ENCODE measurements at regions not wholly inside any gene's neighbourhood (a gene's known extent, or its start where the extent isn't known, plus 50 kb on each side); places are given as distances from the start of the nearest gene placed in this dataset.

DNA sequence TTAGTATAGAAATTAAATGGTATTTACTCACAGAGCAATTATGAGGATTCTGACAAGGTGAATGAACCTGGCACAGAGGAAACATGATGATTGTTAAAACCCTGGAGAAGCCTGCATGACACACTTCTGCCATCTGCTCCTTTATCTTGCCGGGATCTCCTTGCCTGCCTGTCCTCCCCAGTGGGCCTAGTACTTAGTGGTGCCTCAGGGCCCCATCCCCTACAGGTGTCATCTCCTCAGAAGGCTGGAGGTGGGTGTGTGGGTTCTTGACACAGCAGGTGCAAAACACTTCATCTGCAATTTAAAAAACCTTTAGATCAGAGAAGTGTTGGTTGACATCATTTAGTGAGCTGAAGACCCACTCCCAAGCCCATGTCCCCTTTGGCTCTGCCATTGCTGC is 261.2 kb downstream of the ADRA2A start:
- H3K27me3 Mint-ChIP-seq = peaks cover 5% of the 10 kb centered on the region in 2 donors
- no peak overlapping the region for H3K4me3 ChIP-seq (ENCODE audit: low read length in 2 of 2)
- H3K9me3 ChIP-seq (ENCODE audit: control insufficient read depth in 1 of 2, low read length in 2 of 2) = peaks cover 0 to 3% of the 10 kb centered on the region in 2 donors
- intact Hi-C loops (cut with micrococcal nuclease) = no loop called here
- H3K27me3 ChIP-seq (ENCODE audit: insufficient read depth, low read length) = no peaks in the 10 kb centered on the region
- H3K36me3 Mint-ChIP-seq = peaks cover 0 to 3% of the 10 kb centered on the region in 2 donors
- no peaks in the 10 kb centered on the region for H3K4me1 Mint-ChIP-seq
- peaks cover 2 to 36% (median 30%) of the 10 kb centered on the region in 8 donors for H3K9me3 Mint-ChIP-seq
- H3K4me3 Mint-ChIP-seq = no peak overlapping the region
- no peaks in the 10 kb centered on the region for H3K36me3 ChIP-seq (ENCODE audit: insufficient read depth, low read length)
- no peaks in the 10 kb centered on the region for H3K4me1 ChIP-seq (ENCODE audit: insufficient read depth, low read length)
- H3K27ac Mint-ChIP-seq = no peak overlapping the region
- no peak for DNase-seq
- H3K27ac ChIP-seq (ENCODE audit: low read depth, low read length) = no peak overlapping the region
- CTCF ChIA-PET (ENCODE audit: partially characterized antibody) = no interaction called here
- POLR2A ChIA-PET (ENCODE audit: partially characterized antibody) = no interaction called here

DNA sequence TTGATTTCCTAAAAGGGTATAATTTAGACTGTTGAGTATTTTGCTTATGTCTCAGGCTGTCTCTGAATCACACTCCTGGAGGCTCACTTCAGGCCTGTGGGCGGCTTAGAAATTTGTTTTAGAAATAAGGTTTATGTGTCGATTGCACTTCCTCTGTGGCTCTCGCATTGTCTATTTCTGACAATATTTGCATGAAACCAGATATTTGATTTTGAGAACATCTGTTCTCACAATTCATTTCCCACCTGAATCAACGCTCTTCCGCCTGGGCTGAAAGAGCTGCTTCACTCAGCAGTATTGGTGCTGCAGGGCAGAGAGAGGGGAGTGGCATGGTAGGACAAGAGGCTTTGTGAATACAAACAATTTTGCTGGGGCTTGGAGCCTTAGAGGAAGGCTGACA is 262.0 kb downstream of the ADRA2A start:
- H3K4me3 ChIP-seq (ENCODE audit: low read length in 2 of 2) = no peak overlapping the region
- peaks cover 0 to 3% of the 10 kb centered on the region in 2 donors for H3K9me3 ChIP-seq (ENCODE audit: control insufficient read depth in 1 of 2, low read length in 2 of 2)
- Mint-ChIP-seq H3K4me1 (no peaks in the 10 kb centered on the region), H3K4me3 (no peak overlapping the region), H3K36me3 (peaks cover 0 to 3% of the 10 kb centered on the region in 2 donors), H3K27me3 (peaks cover 6 to 7% of the 10 kb centered on the region in 2 donors), H3K27ac (no peak overlapping the region), H3K9me3 (peaks cover 2 to 40% (median 31%) of the 10 kb centered on the region in 8 donors)
- H3K36me3 ChIP-seq (ENCODE audit: insufficient read depth, low read length) = no peaks in the 10 kb centered on the region
- ChIA-PET POLR2A (ENCODE audit: partially characterized antibody) (no interaction called here), CTCF (ENCODE audit: partially characterized antibody) (no interaction called here)
- no peak overlapping the region for H3K27ac ChIP-seq (ENCODE audit: low read depth, low read length)
- H3K27me3 ChIP-seq (ENCODE audit: insufficient read depth, low read length) = no peaks in the 10 kb centered on the region
- no peaks in the 10 kb centered on the region for H3K4me1 ChIP-seq (ENCODE audit: insufficient read depth, low read length)
- no peak for DNase-seq
- intact Hi-C loops (cut with micrococcal nuclease) = no loop called here

DNA sequence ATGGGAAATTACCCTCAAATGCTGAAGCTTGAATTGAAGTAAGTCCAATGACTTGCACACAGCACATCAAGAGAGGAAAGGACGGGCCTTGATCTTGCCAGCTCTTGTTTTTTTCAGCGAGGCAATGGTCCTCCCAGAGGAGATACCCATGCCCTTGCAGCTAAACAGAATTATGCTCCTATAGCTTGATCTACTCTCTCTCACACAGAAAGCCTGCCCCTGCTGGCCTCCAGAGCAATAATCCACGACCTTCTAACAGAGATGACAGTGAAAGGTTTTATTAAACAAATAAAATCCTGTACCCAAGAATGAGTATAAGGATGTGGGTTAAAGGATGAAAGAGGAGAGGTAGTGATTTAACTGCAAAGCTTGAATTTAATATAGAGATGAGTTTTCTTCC is 268.0 kb downstream of the ADRA2A start:
- Mint-ChIP-seq H3K36me3 (peaks cover 0 to 3% of the 10 kb centered on the region in 2 donors), H3K27me3 (peaks cover 1 to 6% of the 10 kb centered on the region in 2 donors), H3K27ac (no peak overlapping the region), H3K9me3 (peaks cover 2 to 34% (median 28%) of the 10 kb centered on the region in 8 donors), H3K4me3 (no peak overlapping the region), H3K4me1 (no peaks in the 10 kb centered on the region)
- CTCF ChIA-PET (ENCODE audit: partially characterized antibody) = no interaction called here
- Histone ChIP-seq H3K4me3 (ENCODE audit: low read length in 2 of 2) (no peak overlapping the region), H3K27ac (ENCODE audit: low read depth, low read length) (no peak overlapping the region), H3K4me1 (ENCODE audit: insufficient read depth, low read length) (no peaks in the 10 kb centered on the region), H3K36me3 (ENCODE audit: insufficient read depth, low read length) (no peaks in the 10 kb centered on the region), H3K9me3 (ENCODE audit: control insufficient read depth in 1 of 2, low read length in 2 of 2) (peaks cover 0 to 3% of the 10 kb centered on the region in 2 donors), H3K27me3 (ENCODE audit: insufficient read depth, low read length) (no peaks in the 10 kb centered on the region)
- DNase-seq = no peak
- POLR2A ChIA-PET (ENCODE audit: partially characterized antibody) = no interaction called here
- intact Hi-C loops (cut with micrococcal nuclease) = no loop called here

DNA sequence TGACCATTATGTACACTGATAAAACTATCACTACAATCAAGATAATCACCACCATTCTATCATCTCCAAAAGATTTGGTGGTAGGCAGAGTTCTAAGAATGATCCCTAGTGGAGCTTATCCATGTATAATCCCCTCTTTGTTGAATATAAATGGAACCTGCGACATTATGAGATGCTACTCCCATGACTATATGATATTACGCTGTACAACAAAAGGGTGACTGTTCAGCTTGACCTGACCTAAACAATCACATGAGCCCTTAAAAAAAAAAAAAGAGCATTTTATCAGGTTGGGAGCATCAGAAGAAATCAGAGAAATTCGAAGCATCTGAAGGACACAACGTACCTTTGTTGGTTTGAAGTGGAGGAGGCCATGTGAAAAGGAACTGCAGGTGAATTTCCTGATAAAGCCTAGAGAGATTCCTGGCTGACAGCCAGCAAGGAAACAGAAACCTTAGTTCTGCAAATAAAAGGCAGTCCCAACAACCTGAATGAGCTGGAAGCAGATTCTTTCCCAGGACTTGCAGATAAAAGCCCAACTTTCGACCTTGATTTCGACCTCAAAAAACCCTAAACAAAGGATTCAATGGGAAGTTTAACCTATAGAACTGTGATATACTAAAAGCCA is 270.7 kb downstream of the ADRA2A start:
- ChIA-PET CTCF (ENCODE audit: partially characterized antibody) (interaction anchor here (1.2 kb wide), 1 partner anchor 12 kb away, joined by 3 read pairs; no protein-coding TSS in a partner anchor), POLR2A (ENCODE audit: partially characterized antibody) (no interaction called here)
- Mint-ChIP-seq H3K4me3 (no peak overlapping the region), H3K9me3 (peaks cover 0 to 10% (median 4%) of the 10 kb centered on the region in 8 donors), H3K27ac (no peak overlapping the region), H3K4me1 (no peaks in the 10 kb centered on the region), H3K36me3 (no peaks in the 10 kb centered on the region), H3K27me3 (peaks cover 9 to 11% of the 10 kb centered on the region in 2 donors)
- no peaks in the 10 kb centered on the region for H3K4me1 ChIP-seq (ENCODE audit: insufficient read depth, low read length)
- H3K27me3 ChIP-seq (ENCODE audit: insufficient read depth, low read length) = no peaks in the 10 kb centered on the region
- H3K9me3 ChIP-seq (ENCODE audit: control insufficient read depth in 1 of 2, low read length in 2 of 2) = no peaks in the 10 kb centered on the region
- H3K4me3 ChIP-seq (ENCODE audit: low read length in 2 of 2) = no peak overlapping the region
- intact Hi-C loops (cut with micrococcal nuclease) = no loop called here
- H3K36me3 ChIP-seq (ENCODE audit: insufficient read depth, low read length) = no peaks in the 10 kb centered on the region
- no peak overlapping the region for H3K27ac ChIP-seq (ENCODE audit: low read depth, low read length)
- no peak for DNase-seq

DNA sequence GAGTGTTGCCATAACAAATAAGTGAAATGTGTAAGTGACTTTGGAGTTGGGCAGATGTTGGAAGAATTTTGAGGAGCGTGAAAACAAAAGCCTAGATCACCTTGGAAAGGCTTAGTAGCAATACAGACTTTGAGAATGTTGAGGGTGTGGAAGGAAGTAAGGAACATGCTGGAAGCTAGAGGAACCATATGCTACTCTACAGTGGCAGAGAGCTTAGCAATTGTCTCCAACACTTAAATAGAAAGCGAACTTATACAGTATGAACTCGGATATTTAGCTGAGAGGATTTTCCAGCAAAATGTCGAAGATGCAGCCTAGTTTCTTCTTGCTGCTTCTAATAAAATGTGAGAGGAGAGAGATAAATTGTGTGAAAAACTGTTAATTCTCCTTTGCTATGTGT is 271.2 kb downstream of the ADRA2A start:
- no peaks in the 10 kb centered on the region for H3K36me3 Mint-ChIP-seq
- Histone ChIP-seq H3K4me3 (ENCODE audit: low read length in 2 of 2) (no peak overlapping the region), H3K27ac (ENCODE audit: low read depth, low read length) (no peak overlapping the region), H3K27me3 (ENCODE audit: insufficient read depth, low read length) (no peaks in the 10 kb centered on the region), H3K4me1 (ENCODE audit: insufficient read depth, low read length) (no peaks in the 10 kb centered on the region), H3K36me3 (ENCODE audit: insufficient read depth, low read length) (no peaks in the 10 kb centered on the region), H3K9me3 (ENCODE audit: control insufficient read depth in 1 of 2, low read length in 2 of 2) (no peaks in the 10 kb centered on the region)
- no peaks in the 10 kb centered on the region for H3K4me1 Mint-ChIP-seq
- CTCF ChIA-PET (ENCODE audit: partially characterized antibody) = no interaction called here
- peaks cover 0 to 5% (median under 1%) of the 10 kb centered on the region in 8 donors for H3K9me3 Mint-ChIP-seq
- H3K27me3 Mint-ChIP-seq = peaks cover 9 to 11% of the 10 kb centered on the region in 2 donors
- no peak for DNase-seq
- intact Hi-C loops (cut with micrococcal nuclease) = no loop called here
- no peak overlapping the region for H3K27ac Mint-ChIP-seq
- H3K4me3 Mint-ChIP-seq = no peak overlapping the region
- POLR2A ChIA-PET (ENCODE audit: partially characterized antibody) = no interaction called here

DNA sequence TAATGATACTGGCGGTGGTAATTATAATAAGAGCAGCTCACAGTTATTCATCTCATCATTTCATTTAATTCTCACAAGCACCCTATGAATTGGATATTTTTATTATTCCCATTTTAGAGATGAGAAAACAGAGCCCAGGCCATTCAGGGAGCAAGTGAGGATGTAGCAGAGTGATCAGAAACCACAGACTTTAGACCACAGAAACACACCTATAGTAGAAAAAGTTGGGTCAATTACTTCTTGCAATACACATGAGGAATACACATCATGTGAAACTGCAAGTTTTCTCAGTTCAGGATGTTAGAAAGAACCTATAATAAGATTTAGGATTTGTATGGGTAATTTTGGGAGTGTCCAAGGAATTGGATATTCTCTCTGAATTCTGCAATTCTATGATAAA is 278.0 kb downstream of the ADRA2A start:
- no peak for DNase-seq
- POLR2A ChIA-PET (ENCODE audit: partially characterized antibody) = no interaction called here
- Mint-ChIP-seq H3K27ac (no peak overlapping the region), H3K4me3 (no peak overlapping the region), H3K4me1 (no peaks in the 10 kb centered on the region), H3K9me3 (no peaks in the 10 kb centered on the region), H3K27me3 (peaks cover 15 to 21% of the 10 kb centered on the region in 2 donors), H3K36me3 (no peaks in the 10 kb centered on the region)
- Histone ChIP-seq H3K9me3 (ENCODE audit: control insufficient read depth in 1 of 2, low read length in 2 of 2) (no peaks in the 10 kb centered on the region), H3K4me3 (ENCODE audit: low read length in 2 of 2) (no peak overlapping the region), H3K27me3 (ENCODE audit: insufficient read depth, low read length) (no peaks in the 10 kb centered on the region), H3K36me3 (ENCODE audit: insufficient read depth, low read length) (no peaks in the 10 kb centered on the region), H3K27ac (ENCODE audit: low read depth, low read length) (no peak overlapping the region), H3K4me1 (ENCODE audit: insufficient read depth, low read length) (no peaks in the 10 kb centered on the region)
- CTCF ChIA-PET (ENCODE audit: partially characterized antibody) = no interaction called here
- intact Hi-C loops (cut with micrococcal nuclease) = no loop called here

DNA sequence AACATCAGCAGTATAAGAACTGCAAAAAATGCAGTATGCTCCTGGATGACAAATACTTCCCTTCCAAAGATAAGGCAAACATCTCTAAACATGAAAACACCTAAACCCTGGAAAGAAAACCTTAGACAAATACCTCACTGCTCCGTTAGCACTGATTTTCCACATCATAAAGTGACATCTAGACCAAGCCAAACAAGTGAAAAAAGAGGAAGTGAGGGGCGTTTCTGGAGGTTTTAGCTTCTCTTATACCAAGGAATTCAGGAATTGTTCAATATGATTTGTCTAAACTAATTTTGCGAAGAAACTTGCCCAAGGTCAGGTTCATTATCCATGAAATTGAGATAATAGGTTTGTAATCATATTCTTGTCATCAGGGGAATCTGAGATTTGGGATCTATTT is 279.7 kb downstream of the ADRA2A start:
- H3K27me3 ChIP-seq (ENCODE audit: insufficient read depth, low read length) = no peaks in the 10 kb centered on the region
- CTCF ChIA-PET (ENCODE audit: partially characterized antibody) = interaction anchor here (0.8 kb wide), 1 partner anchor 8 kb away, joined by 3 read pairs; no protein-coding TSS in a partner anchor
- no peak overlapping the region for H3K27ac Mint-ChIP-seq
- peaks cover 12 to 15% of the 10 kb centered on the region in 2 donors for H3K27me3 Mint-ChIP-seq
- intact Hi-C loops (cut with micrococcal nuclease) = no loop called here
- no peaks in the 10 kb centered on the region for H3K9me3 ChIP-seq (ENCODE audit: control insufficient read depth in 1 of 2, low read length in 2 of 2)
- H3K4me1 Mint-ChIP-seq = no peaks in the 10 kb centered on the region
- H3K36me3 ChIP-seq (ENCODE audit: insufficient read depth, low read length) = no peaks in the 10 kb centered on the region
- no peaks in the 10 kb centered on the region for H3K9me3 Mint-ChIP-seq
- no peaks in the 10 kb centered on the region for H3K4me1 ChIP-seq (ENCODE audit: insufficient read depth, low read length)
- no peak overlapping the region for H3K27ac ChIP-seq (ENCODE audit: low read depth, low read length)
- no peak overlapping the region for H3K4me3 Mint-ChIP-seq
- no peak for DNase-seq
- POLR2A ChIA-PET (ENCODE audit: partially characterized antibody) = no interaction called here
- H3K4me3 ChIP-seq (ENCODE audit: low read length in 2 of 2) = no peak overlapping the region
- H3K36me3 Mint-ChIP-seq = no peaks in the 10 kb centered on the region

DNA sequence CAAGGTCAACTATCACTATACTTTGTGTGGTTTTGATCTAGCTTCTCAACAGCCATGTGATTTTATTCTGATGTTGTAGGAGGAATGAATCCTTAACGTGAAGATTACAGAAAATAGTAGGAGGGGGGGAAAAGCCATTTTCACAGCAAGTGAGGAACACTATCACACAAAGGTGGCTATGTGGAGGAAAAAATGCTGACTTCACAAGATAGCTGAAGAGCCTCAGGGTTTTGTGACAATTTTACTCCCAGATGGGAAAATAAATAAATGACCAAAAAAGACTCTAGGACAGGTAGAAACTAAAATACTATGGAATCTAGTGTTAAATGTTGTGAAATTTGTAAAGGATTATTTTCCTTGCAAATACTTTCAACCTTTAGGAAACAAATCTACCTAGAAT is 281.0 kb downstream of the ADRA2A start:
- ChIA-PET CTCF (ENCODE audit: partially characterized antibody) (no interaction called here), POLR2A (ENCODE audit: partially characterized antibody) (no interaction called here)

More for the DNA sequence above, 281.0 kb downstream of the ADRA2A start:
- no peak for DNase-seq
- H3K27me3 ChIP-seq (ENCODE audit: insufficient read depth, low read length) = no peaks in the 10 kb centered on the region
- H3K36me3 ChIP-seq (ENCODE audit: insufficient read depth, low read length) = no peaks in the 10 kb centered on the region
- Mint-ChIP-seq H3K4me3 (no peak overlapping the region), H3K9me3 (no peaks in the 10 kb centered on the region), H3K27me3 (peaks cover 12 to 15% of the 10 kb centered on the region in 2 donors), H3K4me1 (no peaks in the 10 kb centered on the region), H3K27ac (no peak overlapping the region), H3K36me3 (no peaks in the 10 kb centered on the region)
- intact Hi-C loops (cut with micrococcal nuclease) = no loop called here
- no peak overlapping the region for H3K4me3 ChIP-seq (ENCODE audit: low read length in 2 of 2)
- H3K27ac ChIP-seq (ENCODE audit: low read depth, low read length) = no peak overlapping the region
- no peaks in the 10 kb centered on the region for H3K4me1 ChIP-seq (ENCODE audit: insufficient read depth, low read length)
- no peaks in the 10 kb centered on the region for H3K9me3 ChIP-seq (ENCODE audit: control insufficient read depth in 1 of 2, low read length in 2 of 2)
